GM12878 (cell line): ENCODE measurements at regions not wholly inside any gene's neighbourhood (a gene's known extent, or its start where the extent isn't known, plus 50 kb on each side); places are given as distances from the start of the nearest gene placed in this dataset.

Experiments used
- ATAC-seq: fragments of 200-7000 bp; cut with Tn5 transposase; 3 replicates; pipeline ENCODE4 v1.9.1; 2020; ENCODE audit warnings: mild to moderate bottlenecking, moderate library complexity
- BruUV-seq: library from RNA; stranded (reverse); fragments of 400-500 nt; replicated peaks from 2 replicates; lab custom pipeline; 2021; lab: Mats Ljungman, UMichigan
- CTCF ChIA-PET: fragments of 300-600 bp; sonication (Branson Sonifier 250); formaldehyde crosslinking; extraction: SDS; loops from one replicate; lab custom pipeline; 2021; ENCODE audit warnings: inconsistent platforms; lab: Yijun Ruan, JAX
- POLR2A ChIA-PET: fragments of 350-600 bp; formaldehyde crosslinking; extraction: SDS; loops from one replicate; lab custom pipeline; 2021; ENCODE audit warnings: inconsistent platforms; lab: Charles Lee
- RAD21 ChIA-PET: fragments of 300-600 bp; sonication (Branson Sonifier 250); formaldehyde crosslinking; loops from one replicate; lab custom pipeline; 2023; ENCODE audit warnings: antibody characterized with exemption; ENCODE audit not compliant: unreplicated experiment; lab: Charles Lee
- SMC1A ChIA-PET: fragments of 300-600 bp; sonication (Branson Sonifier 250); formaldehyde crosslinking; loops from one replicate; lab custom pipeline; 2023; ENCODE audit not compliant: unreplicated experiment, uncharacterized antibody; lab: Charles Lee
- DNase-seq: peaks from one replicate; pipeline ENCODE4 v3.0.0-alpha.2; 2011; ENCODE audit warnings: low read depth, low spot score
- FAIRE-seq: peaks from 3 replicates; lab custom pipeline; 2011; peaks lifted over from hg19 to GRCh38; lab: Jason Lieb, UNC
- H2AFZ ChIP-seq: 2 replicates; pipeline ENCODE4 v1.6.0; 2011; ENCODE audit warnings: low read depth, low read length, control low read depth; ENCODE audit not compliant: control insufficient read depth
- H3K27ac ChIP-seq: 2 replicates; pipeline ENCODE4 v1.5.1; 2011; ENCODE audit warnings: control low read depth; ENCODE audit not compliant: control insufficient read depth, insufficient read depth
- H3K27me3 ChIP-seq, 2 experiments: replicated peaks in 1 of 2; 2 replicates each; pipeline versions ENCODE4 v1.6.0 to v1.6.1; 2011; ENCODE audit warnings: low read length in 1 of 2; ENCODE audit not compliant: control insufficient read depth in 2 of 2, insufficient read depth in 2 of 2
- H3K36me3 ChIP-seq, 2 experiments: 2 replicates each; pipeline ENCODE4 v1.5.1; 2011; ENCODE audit warnings: low read length in 1 of 2; ENCODE audit not compliant: control insufficient read depth in 2 of 2, insufficient read depth in 2 of 2
- H3K4me1 ChIP-seq: 2 replicates; pipeline ENCODE4 v1.6.1; 2011; ENCODE audit warnings: mild to moderate bottlenecking, low read length, moderate library complexity, mixed read lengths; ENCODE audit not compliant: control insufficient read depth, insufficient read depth
- H3K4me2 ChIP-seq: 2 replicates; pipeline ENCODE4 v1.6.0; 2011; ENCODE audit warnings: control low read depth; ENCODE audit not compliant: control insufficient read depth, insufficient read depth
- H3K4me3 ChIP-seq: fragments of 200-600 bp; sonication (generic); 2 replicates; pipeline ENCODE4 v1.5.1; 2016
- H3K79me2 ChIP-seq: 2 replicates; pipeline ENCODE4 v1.6.0; 2011; ENCODE audit warnings: low read length; ENCODE audit not compliant: control insufficient read depth, insufficient read depth
- H3K9ac ChIP-seq: 2 replicates; pipeline ENCODE4 v1.8.0; 2011; ENCODE audit warnings: low read length, control low read depth, mixed read lengths; ENCODE audit not compliant: control insufficient read depth, insufficient read depth
- H3K9me3 ChIP-seq: replicated peaks from 3 replicates; pipeline ENCODE4 v1.5.1; 2011; ENCODE audit warnings: mild to moderate bottlenecking, low read length; ENCODE audit not compliant: control insufficient read depth, insufficient read depth
- H4K20me1 ChIP-seq: 2 replicates; pipeline ENCODE4 v1.6.0; 2011; ENCODE audit not compliant: control insufficient read depth, insufficient read depth
- BRCA1 ChIP-seq: IDR thresholded peaks from 2 replicates; pipeline ENCODE4 v1.6.1; 2011; ENCODE audit warnings: low read depth, low read length, improper control_type of control experiment
- DPF2 ChIP-seq: fragments of 450-650 bp; IDR thresholded peaks from 2 replicates; pipeline ENCODE4 v1.6.1; 2017; ENCODE audit warnings: mild to moderate bottlenecking
- FOS ChIP-seq: IDR thresholded peaks from 3 replicates; pipeline ENCODE4 v1.6.1; 2011; ENCODE audit warnings: borderline replicate concordance; ENCODE audit not compliant: insufficient read length; ENCODE audit errors: extremely low read depth
- HDAC2 ChIP-seq: fragments of 200-600 bp; sonication (generic); IDR thresholded peaks from 2 replicates; pipeline ENCODE4 v1.6.1; 2017
- MTA3 ChIP-seq: IDR thresholded peaks from 2 replicates; pipeline ENCODE4 v1.6.1; 2012; ENCODE audit warnings: low read length, inconsistent platforms, borderline replicate concordance
- POLR2A ChIP-seq: IDR thresholded peaks from 2 replicates; pipeline ENCODE4 v1.6.1; 2011; ENCODE audit warnings: low read depth, mild to moderate bottlenecking, low read length
- RAD21 ChIP-seq: IDR thresholded peaks from 2 replicates; pipeline ENCODE4 v1.6.1; 2011; ENCODE audit warnings: mild to moderate bottlenecking, low read depth, low read length, moderate library complexity; ENCODE audit not compliant: insufficient read depth
- RAD51 ChIP-seq: fragments of 450-650 bp; IDR thresholded peaks from 2 replicates; pipeline ENCODE4 v1.6.1; 2016; ENCODE audit warnings: moderate library complexity, mild to moderate bottlenecking, inconsistent platforms
- RB1 ChIP-seq: fragments of 450-650 bp; formaldehyde crosslinking; IDR thresholded peaks from 2 replicates; pipeline ENCODE4 v1.6.1; 2017; ENCODE audit warnings: mild to moderate bottlenecking, borderline replicate concordance
- TARDBP ChIP-seq: IDR thresholded peaks from 2 replicates; pipeline ENCODE4 v1.6.1; 2016; ENCODE audit warnings: borderline replicate concordance
- ZNF207 ChIP-seq: fragments of 450-650 bp; IDR thresholded peaks from 2 replicates; pipeline ENCODE4 v1.6.1; 2014; ENCODE audit warnings: antibody characterized with exemption, mild to moderate bottlenecking, borderline replicate concordance
- ZSCAN29 ChIP-seq: fragments of 450-650 bp; IDR thresholded peaks from 2 replicates; pipeline ENCODE4 v1.6.1; 2017; ENCODE audit warnings: mild to moderate bottlenecking, moderate library complexity
- WGBS: methylation state at CpG from one replicate; pipeline ENCODE4 v1.1.6; 2016; ENCODE audit warnings: low lambda C conversion rate; ENCODE audit not compliant: insufficient replicate concordance, insufficient coverage; ENCODE audit errors: missing lambda C conversion rate; 5-methylcytosine and 5-hydroxymethylcytosine counted together
- in situ Hi-C: fragments of 300-500 bp; cut with MboI; formaldehyde crosslinking; loops from 9 replicates; pipeline ENCODE4 v1.14.3; 2018; ENCODE audit warnings: mixed read lengths
- intact Hi-C: fragments of 100-400 bp; cut with micrococcal nuclease; formaldehyde crosslinking; loops from one replicate; pipeline ENCODE4 v1.14.2; 2022; ENCODE audit not compliant: unreplicated experiment

GRCh38 chr5:7242118-7242710 lies 153.7 kb upstream of the ADCY2 start:
- ChIA-PET CTCF (no interaction called here), POLR2A (no interaction called here), RAD21 (no interaction called here), SMC1A (no interaction called here)
- H3K4me3 ChIP-seq = no peak overlapping the region
- no peaks in the 10 kb centered on the region for H4K20me1 ChIP-seq
- no peak overlapping the region for H3K27ac ChIP-seq
- ATAC-seq (no peak), DNase-seq (no peak), FAIRE-seq (no peak)
- no peaks in the 10 kb centered on the region for H3K4me1 ChIP-seq
- no peak overlapping the region for H2AFZ ChIP-seq
- intact Hi-C loops = no loop called here
- BruUV-seq = no TSS peak
- TF ChIP-seq MTA3 (no peak), DPF2 (no peak), ZSCAN29 (no peak), POLR2A (no peak), BRCA1 (no peak), TARDBP (no peak), ZNF207 (no peak), RAD21 (no peak), RAD51 (no peak)
- no peak overlapping the region for H3K4me2 ChIP-seq
- H3K27me3 ChIP-seq = no peaks in the 10 kb centered on the region; a peak in 1 of 4 replicates
- in situ Hi-C loops = no loop called here
- no peaks in the 10 kb centered on the region for H3K79me2 ChIP-seq
- WGBS = 25% methylated on average over 9 of the region's 10 CpGs
- no peaks in the 10 kb centered on the region for H3K36me3 ChIP-seq
- no peaks in the 10 kb centered on the region for H3K9me3 ChIP-seq
- no peak overlapping the region for H3K9ac ChIP-seq

GRCh38 chr5:7244208-7244607 lies 151.7 kb upstream of the ADCY2 start:
- no peak overlapping the region for H3K27ac ChIP-seq
- no TSS peak for BruUV-seq
- ChIA-PET CTCF (no interaction called here), SMC1A (no interaction called here), POLR2A (no interaction called here), RAD21 (no interaction called here)
- ATAC-seq (no peak), DNase-seq (no peak), FAIRE-seq (no peak)
- H3K4me3 ChIP-seq = no peak overlapping the region
- H3K4me2 ChIP-seq = no peak overlapping the region
- TF ChIP-seq HDAC2 (no peak), FOS (no peak), RB1 (no peak)
- H3K9ac ChIP-seq = no peak overlapping the region
- H3K9me3 ChIP-seq = no peaks in the 10 kb centered on the region
- H3K36me3 ChIP-seq = no peaks in the 10 kb centered on the region
- H3K27me3 ChIP-seq = no peaks in the 10 kb centered on the region; a peak in 1 of 4 replicates
- WGBS = 27% methylated on average over 3 of the region's 3 CpGs
- intact Hi-C loops (no loop called here), in situ Hi-C loops (no loop called here)
- no peaks in the 10 kb centered on the region for H4K20me1 ChIP-seq
- no peak overlapping the region for H2AFZ ChIP-seq
- H3K4me1 ChIP-seq = no peaks in the 10 kb centered on the region
- H3K79me2 ChIP-seq = no peaks in the 10 kb centered on the region
